ENCODE measurements at regions not wholly inside any gene's neighbourhood (a gene's known extent, or its start where the extent isn't known, plus 50 kb on each side); places are given as distances from the start of the nearest gene placed in this dataset.

DNA sequence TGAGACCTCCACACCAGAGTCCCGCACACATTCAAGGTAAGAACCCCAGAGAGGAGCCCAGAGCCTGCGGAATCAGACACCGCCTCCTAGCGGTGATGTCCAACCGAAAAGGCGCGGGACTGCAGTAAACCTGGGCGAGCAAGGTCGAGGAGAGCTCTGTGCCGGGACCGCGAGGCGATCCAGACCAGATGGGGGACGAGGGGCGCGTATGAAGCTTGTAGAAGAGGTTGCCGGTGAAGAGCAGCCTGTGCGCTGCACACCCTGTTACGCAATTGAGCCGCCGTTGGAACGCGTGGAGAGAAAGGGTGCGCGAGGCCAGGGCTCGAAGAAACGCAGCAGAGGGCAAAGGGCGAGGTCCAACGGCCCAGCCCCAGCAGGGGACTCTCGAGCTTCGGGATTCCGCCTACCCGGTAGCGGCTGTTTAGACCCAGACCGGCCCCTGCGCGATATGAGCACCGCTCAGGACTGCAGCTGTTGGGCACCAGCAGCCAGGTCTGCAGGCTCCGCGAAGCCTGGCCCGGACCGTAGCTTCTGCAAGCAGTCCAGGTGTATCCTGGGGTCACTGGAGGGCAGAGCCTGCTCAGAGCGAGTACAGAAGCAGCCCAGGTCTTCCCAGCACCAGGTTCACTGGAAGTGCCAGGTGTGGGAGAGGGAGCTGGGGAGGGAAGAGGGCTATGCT, 65.9 kb upstream of the ZNF599 start:
- TF ChIP-seq POLR2A (IDR thresholded peaks at IDR 0.05; ENCODE audit: extremely low read depth, insufficient read length): no peak
- TF ChIP-seq, protein P1, sequence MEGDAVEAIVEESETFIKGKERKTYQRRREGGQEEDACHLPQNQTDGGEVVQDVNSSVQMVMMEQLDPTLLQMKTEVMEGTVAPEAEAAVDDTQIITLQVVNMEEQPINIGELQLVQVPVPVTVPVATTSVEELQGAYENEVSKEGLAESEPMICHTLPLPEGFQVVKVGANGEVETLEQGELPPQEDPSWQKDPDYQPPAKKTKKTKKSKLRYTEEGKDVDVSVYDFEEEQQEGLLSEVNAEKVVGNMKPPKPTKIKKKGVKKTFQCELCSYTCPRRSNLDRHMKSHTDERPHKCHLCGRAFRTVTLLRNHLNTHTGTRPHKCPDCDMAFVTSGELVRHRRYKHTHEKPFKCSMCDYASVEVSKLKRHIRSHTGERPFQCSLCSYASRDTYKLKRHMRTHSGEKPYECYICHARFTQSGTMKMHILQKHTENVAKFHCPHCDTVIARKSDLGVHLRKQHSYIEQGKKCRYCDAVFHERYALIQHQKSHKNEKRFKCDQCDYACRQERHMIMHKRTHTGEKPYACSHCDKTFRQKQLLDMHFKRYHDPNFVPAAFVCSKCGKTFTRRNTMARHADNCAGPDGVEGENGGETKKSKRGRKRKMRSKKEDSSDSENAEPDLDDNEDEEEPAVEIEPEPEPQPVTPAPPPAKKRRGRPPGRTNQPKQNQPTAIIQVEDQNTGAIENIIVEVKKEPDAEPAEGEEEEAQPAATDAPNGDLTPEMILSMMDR (IDR thresholded peaks at IDR 0.05; ENCODE audit: low read depth, low read length): no peak
- TF ChIP-seq, protein P2, sequence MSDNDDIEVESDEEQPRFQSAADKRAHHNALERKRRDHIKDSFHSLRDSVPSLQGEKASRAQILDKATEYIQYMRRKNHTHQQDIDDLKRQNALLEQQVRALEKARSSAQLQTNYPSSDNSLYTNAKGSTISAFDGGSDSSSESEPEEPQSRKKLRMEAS (IDR thresholded peaks at IDR 0.05; ENCODE audit: low read depth, low read length): no peak
